Fibroblast of villous mesenchyme (primary cell): ENCODE measurements at regions not wholly inside any gene's neighbourhood (a gene's known extent, or its start where the extent isn't known, plus 50 kb on each side); places are given as distances from the start of the nearest gene placed in this dataset.
"Not testable (repeated sequence)": the region's sequence is repeated elsewhere in the genome, so short reads cannot be mapped to it uniquely, and the experiment has no call there.

Experiments
- DNase-seq: peaks from one replicate; pipeline ENCODE4 v3.0.0-alpha.2; 2010; ENCODE audit warnings: low read depth
- H3K4me3 ChIP-seq: 2 replicates; pipeline ENCODE4 v1.5.1; 2011; ENCODE audit warnings: low read depth, mild to moderate bottlenecking, low read length
- TF ChIP-seq, protein P1 (sequence below): IDR thresholded peaks from 2 replicates; pipeline ENCODE4 v1.5.1; 2012; ENCODE audit warnings: low read depth, mild to moderate bottlenecking, low read length; ENCODE audit not compliant: insufficient read depth

DNA sequence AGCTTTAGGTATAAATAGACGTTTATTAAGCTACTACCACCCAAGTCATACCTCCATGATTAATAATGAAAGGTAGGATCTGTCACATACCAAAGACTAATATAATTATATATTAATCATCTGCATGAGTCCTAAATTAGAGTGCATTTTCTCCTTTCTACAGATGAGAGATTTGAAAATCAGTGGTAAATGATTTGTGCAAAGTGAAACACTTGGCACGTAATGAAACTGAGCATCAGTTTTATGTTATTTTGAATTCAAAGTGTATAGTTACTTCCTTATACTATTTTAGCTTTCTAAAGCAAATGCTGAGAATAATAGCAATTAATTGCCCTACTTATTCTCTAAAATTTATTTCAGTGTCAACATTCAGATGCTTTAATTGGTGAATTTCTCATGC, 615.3 kb downstream of the TRIB2 start:
- DNase-seq: no peak
- TF ChIP-seq, protein P1, sequence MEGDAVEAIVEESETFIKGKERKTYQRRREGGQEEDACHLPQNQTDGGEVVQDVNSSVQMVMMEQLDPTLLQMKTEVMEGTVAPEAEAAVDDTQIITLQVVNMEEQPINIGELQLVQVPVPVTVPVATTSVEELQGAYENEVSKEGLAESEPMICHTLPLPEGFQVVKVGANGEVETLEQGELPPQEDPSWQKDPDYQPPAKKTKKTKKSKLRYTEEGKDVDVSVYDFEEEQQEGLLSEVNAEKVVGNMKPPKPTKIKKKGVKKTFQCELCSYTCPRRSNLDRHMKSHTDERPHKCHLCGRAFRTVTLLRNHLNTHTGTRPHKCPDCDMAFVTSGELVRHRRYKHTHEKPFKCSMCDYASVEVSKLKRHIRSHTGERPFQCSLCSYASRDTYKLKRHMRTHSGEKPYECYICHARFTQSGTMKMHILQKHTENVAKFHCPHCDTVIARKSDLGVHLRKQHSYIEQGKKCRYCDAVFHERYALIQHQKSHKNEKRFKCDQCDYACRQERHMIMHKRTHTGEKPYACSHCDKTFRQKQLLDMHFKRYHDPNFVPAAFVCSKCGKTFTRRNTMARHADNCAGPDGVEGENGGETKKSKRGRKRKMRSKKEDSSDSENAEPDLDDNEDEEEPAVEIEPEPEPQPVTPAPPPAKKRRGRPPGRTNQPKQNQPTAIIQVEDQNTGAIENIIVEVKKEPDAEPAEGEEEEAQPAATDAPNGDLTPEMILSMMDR: no peak
- H3K4me3 ChIP-seq: no peak overlapping the region

DNA sequence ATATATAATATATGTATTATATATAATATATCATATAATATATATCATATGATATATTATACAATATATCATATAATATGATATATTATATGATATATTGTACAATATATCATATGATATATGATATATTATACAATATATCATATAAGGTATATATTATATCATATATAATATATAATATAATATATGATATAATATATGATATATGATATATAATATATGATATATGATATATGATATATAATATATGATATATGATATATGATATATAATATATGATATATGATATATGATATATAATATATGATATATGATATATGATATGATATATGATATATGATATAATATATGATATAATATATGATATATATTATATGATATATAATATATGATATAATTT, 617.3 kb downstream of the TRIB2 start:
- H3K4me3 ChIP-seq, DNase-seq: not testable (repeated sequence)

DNA sequence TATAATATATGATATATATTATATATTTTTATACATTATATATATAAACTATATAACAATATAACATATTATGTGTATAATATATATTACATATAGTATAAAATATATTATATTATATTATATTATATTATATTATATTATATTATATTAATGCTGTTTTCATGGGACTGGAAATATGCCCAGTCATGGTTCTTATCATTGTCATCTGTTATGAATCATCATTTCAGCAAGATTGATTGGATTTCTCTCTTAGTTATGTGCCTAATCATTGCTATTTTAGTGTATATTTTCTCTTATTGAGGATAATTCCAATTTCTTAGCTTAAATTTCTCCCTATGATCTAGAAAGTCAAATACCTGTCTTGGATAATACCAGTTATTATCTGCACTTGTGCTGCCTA, 617.8 kb downstream of the TRIB2 start:
- TF ChIP-seq, protein P1: no peak
- no peak for DNase-seq
- no peak overlapping the region for H3K4me3 ChIP-seq

DNA sequence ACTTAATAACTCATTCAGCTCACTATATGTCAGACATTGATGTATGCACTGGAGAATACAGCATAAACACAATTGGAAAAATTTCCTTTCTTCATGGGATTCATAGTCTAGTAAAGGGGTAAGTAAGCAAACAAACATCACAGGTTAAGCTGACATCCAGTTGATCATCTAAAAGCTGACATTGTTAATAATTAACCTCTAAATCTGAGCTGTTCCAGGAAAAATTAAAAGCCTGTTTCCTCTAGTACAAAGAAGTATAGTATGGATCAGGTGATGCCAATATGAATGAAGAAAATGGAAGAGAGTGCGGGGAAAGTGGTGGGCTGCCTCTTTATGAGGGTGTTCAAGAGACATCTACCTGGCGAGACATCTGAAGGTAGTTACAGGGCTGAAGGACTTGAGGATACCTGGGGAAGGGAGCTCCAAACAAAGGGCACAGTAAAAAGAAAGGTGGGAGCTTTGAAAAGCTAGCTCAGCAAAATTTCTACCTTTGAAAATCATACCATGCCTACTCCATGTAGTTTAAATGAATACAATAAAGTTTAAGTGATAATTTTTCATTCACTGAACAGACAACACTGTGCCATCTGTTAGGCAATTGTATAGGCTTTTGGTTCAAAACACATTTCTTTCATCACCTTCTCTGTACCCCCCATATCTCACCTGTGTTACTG, 619.3 kb downstream of the TRIB2 start:
- TF ChIP-seq, protein P1: no peak
- no peak for DNase-seq
- no peak overlapping the region for H3K4me3 ChIP-seq

DNA sequence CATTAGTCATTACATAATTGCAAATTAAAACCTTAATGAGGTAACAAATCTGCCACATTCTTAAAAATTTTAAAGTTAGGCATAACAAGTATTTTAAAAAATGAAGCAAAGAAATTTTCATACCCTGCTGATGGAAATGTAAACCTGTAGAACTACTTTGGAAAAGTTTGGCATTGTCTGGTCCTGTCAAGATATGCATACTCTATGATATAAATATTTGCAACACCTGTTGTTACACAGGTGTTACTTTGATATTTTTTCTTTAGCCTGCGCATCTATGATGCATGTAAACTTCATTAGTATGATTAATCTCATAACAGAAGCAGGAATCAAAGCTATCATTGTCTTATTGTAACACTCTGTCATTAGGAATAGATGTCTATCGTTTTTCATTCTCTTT, 634.3 kb downstream of the TRIB2 start:
- TF ChIP-seq, protein P1: no peak
- no peak overlapping the region for H3K4me3 ChIP-seq
- DNase-seq: no peak

DNA sequence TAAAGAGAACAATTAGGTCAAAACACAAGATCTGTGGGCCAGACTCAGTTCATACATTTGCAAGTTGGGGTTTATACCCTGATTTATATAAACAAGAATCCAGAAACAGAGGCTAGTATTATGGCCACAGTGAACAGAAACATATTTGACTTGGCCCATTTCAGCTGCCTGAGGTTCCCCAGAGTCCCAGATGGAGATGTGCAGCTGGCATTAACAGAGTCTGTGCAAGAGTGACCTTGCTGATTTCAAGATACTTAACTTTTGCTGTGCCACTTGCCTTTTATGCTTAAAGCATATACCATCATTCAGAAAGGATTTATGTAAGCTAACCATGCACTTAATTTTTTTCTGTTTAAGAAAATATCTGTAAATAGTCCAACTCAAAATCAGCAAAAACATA, 636.3 kb downstream of the TRIB2 start:
- no peak overlapping the region for H3K4me3 ChIP-seq
- no peak for DNase-seq
- TF ChIP-seq, protein P1: no peak

DNA sequence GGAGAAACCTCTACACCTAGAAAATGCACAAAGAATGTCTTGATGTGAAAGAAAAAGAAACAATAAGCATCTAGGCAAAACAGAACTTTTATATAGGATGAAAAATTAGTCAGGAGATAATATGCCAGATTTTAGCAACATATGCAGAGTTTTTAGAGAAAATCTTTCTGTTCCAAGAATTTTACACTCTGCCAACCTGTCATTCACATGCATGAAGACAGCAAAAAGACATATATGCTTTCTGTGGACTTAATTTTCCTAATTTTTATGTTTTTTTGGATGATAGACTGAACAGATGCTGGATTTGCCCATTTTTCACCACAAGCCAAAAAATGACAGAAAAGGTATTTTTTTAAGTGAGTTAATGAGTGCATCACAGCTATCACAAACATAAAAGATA, 637.3 kb downstream of the TRIB2 start:
- TF ChIP-seq, protein P1: no peak
- DNase-seq: no peak
- H3K4me3 ChIP-seq: no peak overlapping the region

DNA sequence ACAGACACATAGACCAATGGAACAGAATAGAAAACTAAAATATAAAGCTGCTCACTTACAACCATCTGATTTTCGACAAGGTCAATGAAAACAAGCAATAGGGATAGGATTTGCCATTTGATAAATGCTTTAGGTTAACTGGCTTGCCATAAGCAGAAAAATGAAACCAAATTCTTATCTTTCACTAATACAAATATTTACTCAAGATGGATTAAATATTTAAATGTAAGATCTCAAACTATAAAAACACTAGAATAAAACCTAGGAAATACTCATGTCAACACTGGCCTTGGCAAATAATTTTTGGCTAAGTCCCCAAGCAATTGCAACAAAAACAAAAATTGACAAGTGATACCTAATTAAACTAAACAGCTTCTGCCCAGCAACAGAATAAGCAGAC, 665.2 kb downstream of the TRIB2 start:
- not testable (repeated sequence) for DNase-seq, H3K4me3 ChIP-seq

DNA sequence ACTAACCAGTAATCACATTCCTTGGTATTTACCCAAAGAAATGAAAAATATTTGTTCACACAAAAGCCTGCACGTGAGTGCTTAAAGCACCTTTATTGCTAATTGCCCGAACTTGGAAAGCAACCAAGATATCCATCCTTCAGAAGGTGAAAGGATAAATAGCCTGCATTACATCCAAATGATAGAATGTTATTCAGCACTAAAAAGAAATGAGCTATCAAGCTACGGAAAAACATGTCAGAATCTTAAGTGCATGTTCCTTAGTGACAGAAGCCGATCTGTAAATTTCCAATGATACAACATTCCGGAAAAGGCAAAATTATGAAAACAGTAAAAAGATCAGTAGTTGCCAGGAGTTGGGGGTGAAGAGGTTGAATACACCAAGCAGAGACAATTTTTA, 672.4 kb downstream of the TRIB2 start:
- H3K4me3 ChIP-seq, DNase-seq: not testable (repeated sequence)
